Neural progenitor cell (in vitro differentiated cells): ENCODE measurements at regions not wholly inside any gene's neighbourhood (a gene's known extent, or its start where the extent isn't known, plus 50 kb on each side); places are given as distances from the start of the nearest gene placed in this dataset.

Source experiments
- DNase-seq: peaks from one replicate; pipeline ENCODE4 v3.0.0-alpha.2; 2016; ENCODE audit warnings: low spot score
- H2AFZ ChIP-seq: fragments of 200-600 bp; sonication (generic); replicated peaks from 2 replicates; pipeline ENCODE4 v1.6.1; 2016; ENCODE audit warnings: antibody characterized with exemption
- H3F3A ChIP-seq: fragments of 200-600 bp; sonication (generic); 2 replicates; pipeline ENCODE4 v1.6.1; 2016; ENCODE audit warnings: antibody characterized with exemption, low read depth
- H3K27ac ChIP-seq: fragments of 200-600 bp; sonication (generic); 2 replicates; pipeline ENCODE4 v1.5.1; 2016; ENCODE audit warnings: mild to moderate bottlenecking
- H3K27me3 ChIP-seq: fragments of 200-600 bp; sonication (generic); 2 replicates; pipeline ENCODE4 v1.6.1; 2016; ENCODE audit warnings: mild to moderate bottlenecking, moderate library complexity
- H3K36me3 ChIP-seq: fragments of 200-600 bp; sonication (generic); 2 replicates; pipeline ENCODE4 v1.5.1; 2016
- H3K4me1 ChIP-seq: fragments of 200-600 bp; sonication (generic); 2 replicates; pipeline ENCODE4 v1.6.1; 2016; ENCODE audit warnings: mixed run types
- H3K4me2 ChIP-seq: fragments of 200-600 bp; sonication (generic); 2 replicates; pipeline ENCODE4 v1.6.1; 2016
- H3K4me3 ChIP-seq: fragments of 200-600 bp; sonication (generic); 2 replicates; pipeline ENCODE4 v1.5.1; 2016
- H3K79me2 ChIP-seq: fragments of 200-600 bp; sonication (generic); 2 replicates; pipeline ENCODE4 v1.6.1; 2016; ENCODE audit warnings: low read depth
- H3K9ac ChIP-seq: fragments of 200-600 bp; sonication (generic); 2 replicates; pipeline ENCODE4 v1.6.1; 2016
- H3K9me3 ChIP-seq: fragments of 200-600 bp; sonication (generic); 2 replicates; pipeline ENCODE4 v1.5.1; 2016; ENCODE audit warnings: low read depth
- H4K20me1 ChIP-seq: fragments of 200-600 bp; sonication (generic); 2 replicates; pipeline ENCODE4 v1.6.1; 2016; ENCODE audit warnings: low read depth
- H3K27ac Mint-ChIP-seq: 3 replicates; pipeline ENCODE4 v1.8.0; 2021; ENCODE audit warnings: mixed read lengths
- H3K27me3 Mint-ChIP-seq: 2 replicates; pipeline ENCODE4 v1.8.0; 2022; ENCODE audit warnings: low read depth, mild to moderate bottlenecking, inconsistent platforms, moderate library complexity, mixed read lengths; ENCODE audit not compliant: insufficient read depth
- H3K36me3 Mint-ChIP-seq: 3 replicates; pipeline ENCODE4 v1.8.0; 2021; ENCODE audit warnings: mixed read lengths
- H3K4me1 Mint-ChIP-seq: 3 replicates; pipeline ENCODE4 v1.8.0; 2021; ENCODE audit warnings: mixed read lengths
- H3K4me3 Mint-ChIP-seq: 3 replicates; pipeline ENCODE4 v1.8.0; 2021; ENCODE audit warnings: mild to moderate bottlenecking, moderate library complexity, mixed read lengths
- H3K9me3 Mint-ChIP-seq: 3 replicates; pipeline ENCODE4 v1.8.0; 2020; ENCODE audit warnings: mixed read lengths
- CTCF ChIP-seq: fragments of 200-600 bp; sonication (generic); IDR thresholded peaks from 2 replicates; pipeline ENCODE4 v1.5.1; 2017; ENCODE audit warnings: antibody characterized with exemption, mild to moderate bottlenecking
- EZH2 ChIP-seq: fragments of 200-600 bp; sonication (generic); IDR thresholded peaks from 2 replicates; pipeline ENCODE4 v1.6.1; 2017; ENCODE audit warnings: antibody characterized with exemption, mild to moderate bottlenecking, moderate library complexity
- EZH2phosphoT487 ChIP-seq: fragments of 200-600 bp; sonication (generic); IDR thresholded peaks from 2 replicates; pipeline ENCODE4 v1.6.1; 2017; ENCODE audit warnings: antibody characterized with exemption

GRCh38 chr3:124282751-124283651 is 291.1 kb upstream of the ROPN1 start:
- Histone ChIP-seq H3K4me2 (no peak overlapping the region), H3K79me2 (no peaks in the 10 kb centered on the region), H3F3A (no peaks in the 10 kb centered on the region), H2AFZ (no peak overlapping the region), H3K9ac (no peak overlapping the region), H4K20me1 (no peaks in the 10 kb centered on the region), H3K27ac (no peak overlapping the region), H3K9me3 (no peaks in the 10 kb centered on the region), H3K4me3 (no peak overlapping the region), H3K36me3 (no peaks in the 10 kb centered on the region), H3K4me1 (no peaks in the 10 kb centered on the region), H3K27me3 (no peaks in the 10 kb centered on the region)
- no peaks in the 10 kb centered on the region for H3K27me3 Mint-ChIP-seq
- peaks cover under 1% of the 10 kb centered on the region for H3K4me1 Mint-ChIP-seq
- H3K9me3 Mint-ChIP-seq, result no peaks in the 10 kb centered on the region
- no peak overlapping the region for H3K27ac Mint-ChIP-seq
- no peak overlapping the region for H3K4me3 Mint-ChIP-seq
- TF ChIP-seq EZH2phosphoT487 (no peak), CTCF (no peak), EZH2 (no peak)
- no peaks in the 10 kb centered on the region for H3K36me3 Mint-ChIP-seq
- DNase-seq, result no peak

GRCh38 chr3:124283652-124284023 is 291.7 kb upstream of the ROPN1 start:
- no peak for TF ChIP-seq EZH2phosphoT487
- no peaks in the 10 kb centered on the region for H3K36me3 ChIP-seq
- Mint-ChIP-seq H3K4me3 (no peak overlapping the region), H3K27ac (no peak overlapping the region), H3K9me3 (no peaks in the 10 kb centered on the region), H3K4me1 (no peaks in the 10 kb centered on the region), H3K27me3 (no peaks in the 10 kb centered on the region), H3K36me3 (peaks cover 2% of the 10 kb centered on the region)
- no peaks in the 10 kb centered on the region for H3K79me2 ChIP-seq
- no peaks in the 10 kb centered on the region for H3K9me3 ChIP-seq
- H3K4me2 ChIP-seq, result no peak overlapping the region
- H2AFZ ChIP-seq, result no peak overlapping the region
- no peaks in the 10 kb centered on the region for H3K27me3 ChIP-seq
- H3K4me3 ChIP-seq, result no peak overlapping the region
- H3K4me1 ChIP-seq, result no peaks in the 10 kb centered on the region
- H3K27ac ChIP-seq, result no peak overlapping the region
- DNase-seq, result no peak
- H4K20me1 ChIP-seq, result no peaks in the 10 kb centered on the region
- no peaks in the 10 kb centered on the region for H3F3A ChIP-seq
- H3K9ac ChIP-seq, result no peak overlapping the region

GRCh38 chr3:124288996-124289395 is 297.1 kb upstream of the ROPN1 start:
- Histone ChIP-seq H3K9me3 (no peaks in the 10 kb centered on the region), H3K36me3 (no peaks in the 10 kb centered on the region), H3K4me2 (no peak overlapping the region), H3F3A (no peaks in the 10 kb centered on the region), H3K4me3 (no peak overlapping the region), H3K27ac (no peak overlapping the region), H4K20me1 (no peaks in the 10 kb centered on the region), H3K4me1 (no peaks in the 10 kb centered on the region), H3K9ac (no peak overlapping the region), H2AFZ (no peak overlapping the region), H3K79me2 (no peaks in the 10 kb centered on the region), H3K27me3 (no peaks in the 10 kb centered on the region)
- H3K4me3 Mint-ChIP-seq, result no peak overlapping the region
- TF ChIP-seq EZH2, result no peak
- TF ChIP-seq EZH2phosphoT487, result no peak
- no peak for TF ChIP-seq CTCF
- H3K36me3 Mint-ChIP-seq, result peaks cover 2% of the 10 kb centered on the region
- H3K9me3 Mint-ChIP-seq, result no peaks in the 10 kb centered on the region
- H3K27me3 Mint-ChIP-seq, result no peaks in the 10 kb centered on the region
- no peaks in the 10 kb centered on the region for H3K4me1 Mint-ChIP-seq
- no peak overlapping the region for H3K27ac Mint-ChIP-seq
- no peak for DNase-seq

GRCh38 chr3:124291008-124291407 is 299.1 kb upstream of the ROPN1 start:
- H3K4me3 Mint-ChIP-seq, result no peak overlapping the region

More at GRCh38 chr3:124291008-124291407, 299.1 kb upstream of the ROPN1 start:
- DNase-seq, result no peak
- Histone ChIP-seq H3K4me1 (no peaks in the 10 kb centered on the region), H3F3A (no peaks in the 10 kb centered on the region), H3K27ac (no peak overlapping the region), H3K9me3 (no peaks in the 10 kb centered on the region), H4K20me1 (no peaks in the 10 kb centered on the region), H3K9ac (no peak overlapping the region), H3K27me3 (no peaks in the 10 kb centered on the region), H3K79me2 (no peaks in the 10 kb centered on the region), H3K4me3 (no peak overlapping the region), H2AFZ (no peak overlapping the region), H3K4me2 (no peak overlapping the region), H3K36me3 (no peaks in the 10 kb centered on the region)
- Mint-ChIP-seq H3K27ac (no peak overlapping the region), H3K9me3 (no peaks in the 10 kb centered on the region), H3K36me3 (peaks cover 2% of the 10 kb centered on the region), H3K27me3 (no peaks in the 10 kb centered on the region), H3K4me1 (peaks cover 1% of the 10 kb centered on the region)
- no peak for TF ChIP-seq CTCF
- TF ChIP-seq EZH2, result no peak
- TF ChIP-seq EZH2phosphoT487, result no peak
